SK-N-MC (cell line): ENCODE measurements at regions not wholly inside any gene's neighbourhood (a gene's known extent, or its start where the extent isn't known, plus 50 kb on each side); places are given as distances from the start of the nearest gene placed in this dataset.

Source experiments
- EZH2 ChIP-seq: fragments of 200-600 bp; sonication (generic); IDR thresholded peaks from one replicate; pipeline ENCODE4 v1.6.1; 2017; ENCODE audit warnings: antibody characterized with exemption
- FOXP2 ChIP-seq: optimal IDR thresholded peaks from 2 replicates; pipeline ENCODE3; 2011; ENCODE audit warnings: mild to moderate bottlenecking, moderate library complexity; ENCODE audit not compliant: insufficient read depth; ENCODE audit errors: extremely low read length, control extremely low read depth
- POLR2AphosphoS5 ChIP-seq: IDR thresholded peaks from 2 replicates; pipeline ENCODE4 v1.6.1; 2012; ENCODE audit warnings: mild to moderate bottlenecking, low read depth, low read length, borderline replicate concordance

GRCh38 chr21:35905096-35905962 lies 155.0 kb downstream of the SETD4 start:
- no peak for TF ChIP-seq EZH2
- TF ChIP-seq FOXP2: no peak
- TF ChIP-seq POLR2AphosphoS5: no peak
